ENCODE measurements at regions not wholly inside any gene's neighbourhood (a gene's known extent, or its start where the extent isn't known, plus 50 kb on each side); places are given as distances from the start of the nearest gene placed in this dataset.
"Not testable (repeated sequence)": the region's sequence is repeated elsewhere in the genome, so short reads cannot be mapped to it uniquely, and the experiment has no call there.

- POLR2A ChIA-PET, result no interaction called here
- no peak overlapping the region for H3K9ac ChIP-seq (replicated peaks; ENCODE audit: extremely low read depth, insufficient read depth, low read length)
- BruUV-seq (replicated peaks), result no TSS peak
- no peak for FAIRE-seq
- CTCF ChIA-PET, result no interaction called here
- H3K9me3 ChIP-seq (replicated peaks; ENCODE audit: control insufficient read depth, insufficient read depth, low read length), result no peaks in the 10 kb centered on the region
- intact Hi-C loops (cut with micrococcal nuclease) (no loop called here), dilution Hi-C loops (cut with MboI; ENCODE audit: extremely low pct_ligation_motif_present, low sequenced_read_pairs) (no loop called here)
- H4K20me1 ChIP-seq (replicated peaks; ENCODE audit: control insufficient read depth, extremely low read depth, insufficient read depth, low read length), result no peaks in the 10 kb centered on the region
- H3K4me1 ChIP-seq (ENCODE audit: control insufficient read depth, extremely low read depth, insufficient read depth, low read length), result no peaks in the 10 kb centered on the region
- no peaks in the 10 kb centered on the region for H3K27me3 ChIP-seq (ENCODE audit: control insufficient read depth in 2 of 2, insufficient read depth in 2 of 2, low read length in 2 of 2)
- H3K9me1 ChIP-seq (replicated peaks; ENCODE audit: control insufficient read depth, extremely low read depth, insufficient read depth, low read length), result no peaks in the 10 kb centered on the region
- H3K79me2 ChIP-seq (ENCODE audit: control insufficient read depth, insufficient read depth, low read length), result no peaks in the 10 kb centered on the region
- no peak for TF ChIP-seq EZH2 (IDR thresholded peaks at IDR 0.05; ENCODE audit: borderline replicate concordance, low read depth, low read length, severe bottlenecking)
- no peak for TF ChIP-seq POLR2A (IDR thresholded peaks at IDR 0.05; ENCODE audit: low read depth, low read length)
- TF ChIP-seq JUN (IDR thresholded peaks at IDR 0.05; ENCODE audit: borderline replicate concordance, insufficient read depth, insufficient read length, low read depth), result no peak
- TF ChIP-seq POLR2AphosphoS5 (IDR thresholded peaks at IDR 0.05; ENCODE audit: insufficient read depth, low read depth, low read length), result no peak
- TF ChIP-seq GATA2 (IDR thresholded peaks at IDR 0.05; ENCODE audit: insufficient read depth, insufficient read length, low read depth, low read length), result no peak
- TF ChIP-seq FOS (IDR thresholded peaks at IDR 0.05; ENCODE audit: borderline replicate concordance, insufficient read depth, low read length), result no peak
- no peak for TF ChIP-seq CTCF (IDR thresholded peaks at IDR 0.05; ENCODE audit: extremely low read depth in 1 of 2, insufficient read depth in 1 of 2, low read depth in 1 of 2, low read length in 2 of 2)
- no peak for TF ChIP-seq MAX (IDR thresholded peaks at IDR 0.05; ENCODE audit: insufficient read depth, insufficient read length)
- no peak for TF ChIP-seq MYC (IDR thresholded peaks at IDR 0.05; ENCODE audit: low read depth, low read length)
- no peak for DNase-seq (ENCODE audit: low read depth, low spot score)
- H3K4me2 ChIP-seq (ENCODE audit: insufficient read depth, low read length), result no peak overlapping the region
- no peak overlapping the region for H3K27ac ChIP-seq (ENCODE audit: insufficient read depth, low read depth, low read length)
- no peak overlapping the region for H3K4me3 ChIP-seq (replicated peaks in 1 of 3; ENCODE audit: insufficient read depth in 1 of 3, low read depth in 1 of 3, low read length in 3 of 3)
- no peaks in the 10 kb centered on the region for H3K36me3 ChIP-seq (ENCODE audit: control insufficient read depth in 2 of 2, extremely low read depth in 1 of 2, insufficient read depth in 2 of 2, low read length in 2 of 2)
- no peak overlapping the region for H2AFZ ChIP-seq (ENCODE audit: low read depth, low read length)
Observed at GRCh38 chr6:4412077-4412476, 276.7 kb upstream of the ECI2 start.

- H3K9ac ChIP-seq (replicated peaks; ENCODE audit: extremely low read depth, insufficient read depth, low read length); H3K27me3 ChIP-seq (ENCODE audit: control insufficient read depth in 2 of 2, insufficient read depth in 2 of 2, low read length in 2 of 2); H4K20me1 ChIP-seq (replicated peaks; ENCODE audit: control insufficient read depth, extremely low read depth, insufficient read depth, low read length); H2AFZ ChIP-seq (ENCODE audit: low read depth, low read length); FAIRE-seq; CTCF ChIA-PET; intact Hi-C loops (cut with micrococcal nuclease); dilution Hi-C loops (cut with MboI; ENCODE audit: extremely low pct_ligation_motif_present, low sequenced_read_pairs); BruUV-seq (replicated peaks); H3K27ac ChIP-seq (ENCODE audit: insufficient read depth, low read depth, low read length); H3K4me3 ChIP-seq (replicated peaks in 1 of 3; ENCODE audit: insufficient read depth in 1 of 3, low read depth in 1 of 3, low read length in 3 of 3); DNase-seq (ENCODE audit: low read depth, low spot score); H3K4me1 ChIP-seq (ENCODE audit: control insufficient read depth, extremely low read depth, insufficient read depth, low read length); H3K9me1 ChIP-seq (replicated peaks; ENCODE audit: control insufficient read depth, extremely low read depth, insufficient read depth, low read length); H3K79me2 ChIP-seq (ENCODE audit: control insufficient read depth, insufficient read depth, low read length); H3K36me3 ChIP-seq (ENCODE audit: control insufficient read depth in 2 of 2, extremely low read depth in 1 of 2, insufficient read depth in 2 of 2, low read length in 2 of 2); H3K9me3 ChIP-seq (replicated peaks; ENCODE audit: control insufficient read depth, insufficient read depth, low read length); H3K4me2 ChIP-seq (ENCODE audit: insufficient read depth, low read length); POLR2A ChIA-PET: not testable (repeated sequence)
Observed at GRCh38 chr6:4407710-4408109, 272.3 kb upstream of the ECI2 start.
